ENCODE measurements at regions not wholly inside any gene's neighbourhood (a gene's known extent, or its start where the extent isn't known, plus 50 kb on each side); places are given as distances from the start of the nearest gene placed in this dataset.
A peak's percentile ranks its signal among the peaks of the same experiment; 100 is the strongest.

- Histone ChIP-seq H3K23ac (ENCODE audit: low read depth, low read length, poor library complexity) (no peak overlapping the region), H3K27ac (replicated peaks; ENCODE audit: low read length) (no peak overlapping the region), H2BK120ac (ENCODE audit: low read depth, low read length) (no peak overlapping the region), H4K8ac (ENCODE audit: low read depth, low read length) (no peak overlapping the region), H2BK15ac (ENCODE audit: low read length) (no peak overlapping the region), H3K27me3 (ENCODE audit: control insufficient read depth in 3 of 3, insufficient read depth in 3 of 3, low read depth in 1 of 3, low read length in 3 of 3) (no peaks in the 10 kb centered on the region), H2AFZ (ENCODE audit: low read length) (no peak overlapping the region), H3K4ac (ENCODE audit: low read length) (no peak overlapping the region), H3K36me3 (replicated peaks in 1 of 2; ENCODE audit: control insufficient read depth in 2 of 2, insufficient read depth in 2 of 2, low read length in 2 of 2) (no peaks in the 10 kb centered on the region), H3K14ac (ENCODE audit: low read length) (peak overlapping the region; percentile 4), H3K4me3 (ENCODE audit: low read length in 2 of 2) (no peak overlapping the region), H3K4me1 (ENCODE audit: control insufficient read depth in 2 of 2, insufficient read depth in 1 of 2, low read depth in 1 of 2, low read length in 2 of 2) (peaks cover 0 to 3% of the 10 kb centered on the region in 2 donors), H3K9ac (ENCODE audit: low read depth, low read length, poor library complexity) (no peak overlapping the region), H3K9me3 (replicated peaks in 1 of 2; ENCODE audit: control insufficient read depth in 2 of 2, insufficient read depth in 1 of 2, low read depth in 1 of 2, low read length in 2 of 2) (no peaks in the 10 kb centered on the region), H3K4me2 (ENCODE audit: insufficient read depth, low read length, poor library complexity, severe bottlenecking) (no peak overlapping the region), H2BK5ac (ENCODE audit: low read length) (no peak overlapping the region), H2AK5ac (ENCODE audit: low read depth, low read length) (no peak overlapping the region), H4K91ac (ENCODE audit: low read depth, low read length, poor library complexity) (no peak overlapping the region), H3K79me1 (ENCODE audit: low read depth, low read length) (peaks cover 4% of the 10 kb centered on the region), H2BK12ac (ENCODE audit: low read length) (no peak overlapping the region), H3K18ac (ENCODE audit: low read length) (no peak overlapping the region)
- WGBS, 2 donors (ENCODE audit: extremely low coverage in 2 of 2, insufficient read length in 2 of 2, insufficient replicate concordance in 1 of 2), result no CpG with 5 or more reads among the region's 1 CpG
- DNase-seq (ENCODE audit: low spot score), result no peak
Observed at GRCh38 chr6:166822609-166823008, 133.7 kb downstream of the RNASET2 start.

DNA sequence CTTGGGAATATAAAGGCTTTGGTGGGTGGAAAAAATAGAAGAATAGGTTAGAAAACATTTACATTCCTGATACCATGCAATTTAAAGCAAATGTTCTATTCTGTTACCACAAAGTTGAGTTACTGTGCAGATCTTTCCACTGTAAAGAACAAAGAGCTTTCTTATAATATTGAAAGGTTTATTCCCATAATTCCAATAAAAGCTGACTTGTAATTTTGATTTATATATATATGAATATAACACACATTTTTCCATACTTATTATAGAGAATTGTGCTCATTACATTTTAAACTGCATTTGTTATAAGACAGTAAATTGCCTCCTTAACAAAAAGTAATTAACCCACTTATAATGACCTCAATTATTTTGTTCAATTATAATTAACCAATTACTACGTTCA lies 135.9 kb downstream of the RNASET2 start:
- Histone ChIP-seq H4K8ac (ENCODE audit: low read depth, low read length) (no peak overlapping the region), H3K27me3 (ENCODE audit: control insufficient read depth in 3 of 3, insufficient read depth in 3 of 3, low read depth in 1 of 3, low read length in 3 of 3) (no peaks in the 10 kb centered on the region)
- 100% methylated on average over 1 of the region's 1 CpG; no CpG with 5 or more reads in 1 of the 2 donors for WGBS, 2 donors (ENCODE audit: extremely low coverage in 2 of 2, insufficient read length in 2 of 2, insufficient replicate concordance in 1 of 2)

GRCh38 chr6:166820070-166820469 lies 136.3 kb downstream of the RNASET2 start:
- H3K9me3 ChIP-seq (replicated peaks in 1 of 2; ENCODE audit: control insufficient read depth in 2 of 2, insufficient read depth in 1 of 2, low read depth in 1 of 2, low read length in 2 of 2), result no peaks in the 10 kb centered on the region
- no peak overlapping the region for H2BK5ac ChIP-seq (ENCODE audit: low read length)
- peaks cover 0 to 3% of the 10 kb centered on the region in 2 donors for H3K4me1 ChIP-seq (ENCODE audit: control insufficient read depth in 2 of 2, insufficient read depth in 1 of 2, low read depth in 1 of 2, low read length in 2 of 2)
- no peak overlapping the region for H3K23ac ChIP-seq (ENCODE audit: low read depth, low read length, poor library complexity)
- H4K8ac ChIP-seq (ENCODE audit: low read depth, low read length), result no peak overlapping the region
- no peak overlapping the region for H4K91ac ChIP-seq (ENCODE audit: low read depth, low read length, poor library complexity)
- no peak overlapping the region for H3K4me3 ChIP-seq (ENCODE audit: low read length in 2 of 2)
- H3K9ac ChIP-seq (ENCODE audit: low read depth, low read length, poor library complexity), result no peak overlapping the region
- H3K36me3 ChIP-seq (replicated peaks in 1 of 2; ENCODE audit: control insufficient read depth in 2 of 2, insufficient read depth in 2 of 2, low read length in 2 of 2), result no peaks in the 10 kb centered on the region
- no peak overlapping the region for H2BK120ac ChIP-seq (ENCODE audit: low read depth, low read length)
- peaks cover 4% of the 10 kb centered on the region for H3K79me1 ChIP-seq (ENCODE audit: low read depth, low read length)
- H3K18ac ChIP-seq (ENCODE audit: low read length), result no peak overlapping the region
- no peak overlapping the region for H3K27ac ChIP-seq (replicated peaks; ENCODE audit: low read length)
- H2AK5ac ChIP-seq (ENCODE audit: low read depth, low read length), result no peak overlapping the region
- no peak overlapping the region for H3K4me2 ChIP-seq (ENCODE audit: insufficient read depth, low read length, poor library complexity, severe bottlenecking)
- no peak overlapping the region for H2BK12ac ChIP-seq (ENCODE audit: low read length)
- no peak for DNase-seq (ENCODE audit: low spot score)
- WGBS, 2 donors (ENCODE audit: extremely low coverage in 2 of 2, insufficient read length in 2 of 2, insufficient replicate concordance in 1 of 2), result no CpG with 5 or more reads among the region's 1 CpG
- no peak overlapping the region for H3K14ac ChIP-seq (ENCODE audit: low read length)
- no peak overlapping the region for H2AFZ ChIP-seq (ENCODE audit: low read length)
- H2BK15ac ChIP-seq (ENCODE audit: low read length), result no peak overlapping the region
- no peak overlapping the region for H3K4ac ChIP-seq (ENCODE audit: low read length)
- no peaks in the 10 kb centered on the region for H3K27me3 ChIP-seq (ENCODE audit: control insufficient read depth in 3 of 3, insufficient read depth in 3 of 3, low read depth in 1 of 3, low read length in 3 of 3)

More for the DNA sequence above, 135.9 kb downstream of the RNASET2 start:
- Histone ChIP-seq H3K9ac (ENCODE audit: low read depth, low read length, poor library complexity) (no peak overlapping the region), H3K18ac (ENCODE audit: low read length) (no peak overlapping the region), H2BK120ac (ENCODE audit: low read depth, low read length) (no peak overlapping the region), H3K4me3 (ENCODE audit: low read length in 2 of 2) (no peak overlapping the region), H3K23ac (ENCODE audit: low read depth, low read length, poor library complexity) (no peak overlapping the region), H3K79me1 (ENCODE audit: low read depth, low read length) (peaks cover 4% of the 10 kb centered on the region), H3K27ac (replicated peaks; ENCODE audit: low read length) (no peak overlapping the region), H2BK15ac (ENCODE audit: low read length) (no peak overlapping the region), H3K9me3 (replicated peaks in 1 of 2; ENCODE audit: control insufficient read depth in 2 of 2, insufficient read depth in 1 of 2, low read depth in 1 of 2, low read length in 2 of 2) (no peaks in the 10 kb centered on the region), H2AK5ac (ENCODE audit: low read depth, low read length) (no peak overlapping the region), H3K14ac (ENCODE audit: low read length) (no peak overlapping the region), H3K4me2 (ENCODE audit: insufficient read depth, low read length, poor library complexity, severe bottlenecking) (no peak overlapping the region), H2AFZ (ENCODE audit: low read length) (no peak overlapping the region), H3K4me1 (ENCODE audit: control insufficient read depth in 2 of 2, insufficient read depth in 1 of 2, low read depth in 1 of 2, low read length in 2 of 2) (peaks cover 0 to 3% of the 10 kb centered on the region in 2 donors), H3K36me3 (replicated peaks in 1 of 2; ENCODE audit: control insufficient read depth in 2 of 2, insufficient read depth in 2 of 2, low read length in 2 of 2) (no peaks in the 10 kb centered on the region), H4K91ac (ENCODE audit: low read depth, low read length, poor library complexity) (no peak overlapping the region), H3K4ac (ENCODE audit: low read length) (no peak overlapping the region), H2BK12ac (ENCODE audit: low read length) (no peak overlapping the region), H2BK5ac (ENCODE audit: low read length) (no peak overlapping the region)
- DNase-seq (ENCODE audit: low spot score), result no peak

GRCh38 chr6:166815629-166816028 lies 140.7 kb downstream of the RNASET2 start:
- Histone ChIP-seq H4K91ac (ENCODE audit: low read depth, low read length, poor library complexity) (no peak overlapping the region), H2AFZ (ENCODE audit: low read length) (no peak overlapping the region), H3K27me3 (ENCODE audit: control insufficient read depth in 3 of 3, insufficient read depth in 3 of 3, low read depth in 1 of 3, low read length in 3 of 3) (no peaks in the 10 kb centered on the region), H2BK12ac (ENCODE audit: low read length) (no peak overlapping the region), H3K9me3 (replicated peaks in 1 of 2; ENCODE audit: control insufficient read depth in 2 of 2, insufficient read depth in 1 of 2, low read depth in 1 of 2, low read length in 2 of 2) (no peaks in the 10 kb centered on the region), H3K14ac (ENCODE audit: low read length) (no peak overlapping the region), H2BK120ac (ENCODE audit: low read depth, low read length) (no peak overlapping the region), H3K23ac (ENCODE audit: low read depth, low read length, poor library complexity) (no peak overlapping the region), H3K9ac (ENCODE audit: low read depth, low read length, poor library complexity) (no peak overlapping the region), H3K4me3 (ENCODE audit: low read length in 2 of 2) (no peak overlapping the region), H2BK15ac (ENCODE audit: low read length) (no peak overlapping the region), H3K27ac (replicated peaks; ENCODE audit: low read length) (no peak overlapping the region), H2AK5ac (ENCODE audit: low read depth, low read length) (no peak overlapping the region), H3K4ac (ENCODE audit: low read length) (no peak overlapping the region), H4K8ac (ENCODE audit: low read depth, low read length) (no peak overlapping the region), H3K18ac (ENCODE audit: low read length) (no peak overlapping the region), H3K36me3 (replicated peaks in 1 of 2; ENCODE audit: control insufficient read depth in 2 of 2, insufficient read depth in 2 of 2, low read length in 2 of 2) (no peaks in the 10 kb centered on the region), H3K4me2 (ENCODE audit: insufficient read depth, low read length, poor library complexity, severe bottlenecking) (no peak overlapping the region), H2BK5ac (ENCODE audit: low read length) (no peak overlapping the region), H3K79me1 (ENCODE audit: low read depth, low read length) (no peaks in the 10 kb centered on the region), H3K4me1 (ENCODE audit: control insufficient read depth in 2 of 2, insufficient read depth in 1 of 2, low read depth in 1 of 2, low read length in 2 of 2) (no peaks in the 10 kb centered on the region)
- no CpG with 5 or more reads among the region's 4 CpGs for WGBS, 2 donors (ENCODE audit: extremely low coverage in 2 of 2, insufficient read length in 2 of 2, insufficient replicate concordance in 1 of 2)
- DNase-seq (ENCODE audit: low spot score), result peak; percentile 20
